Mesendoderm (in vitro differentiated cells): ENCODE measurements at regions not wholly inside any gene's neighbourhood (a gene's known extent, or its start where the extent isn't known, plus 50 kb on each side); places are given as distances from the start of the nearest gene placed in this dataset.
"Not testable (repeated sequence)": the region's sequence is repeated elsewhere in the genome, so short reads cannot be mapped to it uniquely, and the experiment has no call there.

Experiments used
- DNase-seq: peaks from one replicate; pipeline ENCODE4 v3.0.0; 2013
- H2AK5ac ChIP-seq: 2 replicates; pipeline ENCODE4 v1.6.1; 2013; ENCODE audit warnings: low read length, inconsistent platforms
- H2BK120ac ChIP-seq: 2 replicates; pipeline ENCODE4 v1.6.1; 2013; ENCODE audit warnings: low read depth, mild to moderate bottlenecking, low read length, moderate library complexity, mixed read lengths
- H2BK15ac ChIP-seq: replicated peaks from 2 replicates; pipeline ENCODE4 v1.6.1; 2013; ENCODE audit warnings: low read depth, mild to moderate bottlenecking, moderate library complexity
- H2BK5ac ChIP-seq: 2 replicates; pipeline ENCODE4 v1.6.1; 2013; ENCODE audit warnings: low read length, inconsistent platforms
- H3K18ac ChIP-seq: 2 replicates; pipeline ENCODE4 v1.6.1; 2013; ENCODE audit warnings: mild to moderate bottlenecking, low read length, mixed read lengths
- H3K23ac ChIP-seq: one replicate; pipeline ENCODE4 v1.6.1; 2013; ENCODE audit warnings: low read length
- H3K27ac ChIP-seq: 2 replicates; pipeline ENCODE4 v1.5.1; 2013; ENCODE audit warnings: low read depth, mild to moderate bottlenecking, inconsistent platforms, low read length, moderate library complexity
- H3K27me3 ChIP-seq: 2 replicates; pipeline ENCODE4 v1.6.1; 2013; ENCODE audit warnings: low read length, control low read depth, mild to moderate bottlenecking, inconsistent platforms; ENCODE audit not compliant: insufficient read depth, poor library complexity
- H3K36me3 ChIP-seq: 2 replicates; pipeline ENCODE4 v1.6.1; 2013; ENCODE audit warnings: low read length, inconsistent platforms; ENCODE audit not compliant: control insufficient read depth, insufficient read depth
- H3K4ac ChIP-seq: one replicate; pipeline ENCODE4 v1.6.1; 2013; ENCODE audit warnings: low read depth, mild to moderate bottlenecking, low read length, moderate library complexity
- H3K4me1 ChIP-seq: 2 replicates; pipeline ENCODE4 v1.6.1; 2013; ENCODE audit warnings: low read depth, low read length, inconsistent platforms; ENCODE audit not compliant: control insufficient read depth
- H3K4me2 ChIP-seq: 2 replicates; pipeline ENCODE4 v1.6.1; 2013; ENCODE audit warnings: low read length
- H3K4me3 ChIP-seq: 2 replicates; pipeline ENCODE4 v1.5.1; 2013; ENCODE audit warnings: mild to moderate bottlenecking, low read length
- H3K56ac ChIP-seq: one replicate; pipeline ENCODE4 v1.6.1; 2013; ENCODE audit warnings: low read length
- H3K79me1 ChIP-seq: 2 replicates; pipeline ENCODE4 v1.6.1; 2013; ENCODE audit warnings: low read length, inconsistent platforms
- H3K79me2 ChIP-seq: 2 replicates; pipeline ENCODE4 v1.6.1; 2013; ENCODE audit warnings: mild to moderate bottlenecking, low read length; ENCODE audit not compliant: control insufficient read depth, insufficient read depth
- H3K9ac ChIP-seq: 2 replicates; pipeline ENCODE4 v1.6.1; 2013; ENCODE audit warnings: low read length, inconsistent platforms
- H4K5ac ChIP-seq: one replicate; pipeline ENCODE4 v1.6.1; 2013; ENCODE audit warnings: low read length
- H4K8ac ChIP-seq: one replicate; pipeline ENCODE4 v1.6.1; 2013; ENCODE audit warnings: low read depth, mild to moderate bottlenecking, control low read depth, low read length, moderate library complexity
- WGBS: extraction: QIAGEN DNeasy Blood & Tissue Kit; methylation state at CpG from one replicate; pipeline ENCODE4 v1.1.7; 2013; ENCODE audit warnings: low lambda C conversion rate, missing lambda C conversion rate; ENCODE audit not compliant: insufficient coverage; ENCODE audit errors: extremely low coverage; 5-methylcytosine and 5-hydroxymethylcytosine counted together

GRCh38 chr20:53887973-53888372 is 182.4 kb downstream of the BCAS1 start:
- H4K5ac ChIP-seq: no peak overlapping the region
- no peak overlapping the region for H4K8ac ChIP-seq
- no CpG with 5 or more reads among the region's 10 CpGs for WGBS

GRCh38 chr20:53884859-53885541 is 185.4 kb downstream of the BCAS1 start:
- WGBS: no CpG with 5 or more reads among the region's 10 CpGs
- H3K4ac ChIP-seq: no peak overlapping the region

More at GRCh38 chr20:53887973-53888372, 182.4 kb downstream of the BCAS1 start:
- no peak overlapping the region for H2BK15ac ChIP-seq
- no peak overlapping the region for H3K27ac ChIP-seq
- no peak overlapping the region for H3K4me3 ChIP-seq
- H3K36me3 ChIP-seq: no peaks in the 10 kb centered on the region
- DNase-seq: no peak
- no peaks in the 10 kb centered on the region for H3K79me2 ChIP-seq
- H3K4me2 ChIP-seq: no peak overlapping the region
- H3K4ac ChIP-seq: no peak overlapping the region
- no peak overlapping the region for H3K56ac ChIP-seq
- H2AK5ac ChIP-seq: no peak overlapping the region
- H3K79me1 ChIP-seq: no peaks in the 10 kb centered on the region
- no peak overlapping the region for H3K18ac ChIP-seq
- H3K27me3 ChIP-seq: no peaks in the 10 kb centered on the region
- no peaks in the 10 kb centered on the region for H3K4me1 ChIP-seq
- no peak overlapping the region for H2BK120ac ChIP-seq
- no peak overlapping the region for H3K9ac ChIP-seq
- H3K23ac ChIP-seq: no peak overlapping the region
- H2BK5ac ChIP-seq: no peak overlapping the region

GRCh38 chr20:53883098-53883911 is 187.1 kb downstream of the BCAS1 start:
- DNase-seq: no peak
- no peak overlapping the region for H2BK120ac ChIP-seq
- H2AK5ac ChIP-seq: no peak overlapping the region
- no peaks in the 10 kb centered on the region for H3K36me3 ChIP-seq
- H3K9ac ChIP-seq: no peak overlapping the region
- H3K4me2 ChIP-seq: no peak overlapping the region
- no peaks in the 10 kb centered on the region for H3K4me1 ChIP-seq
- no peak overlapping the region for H2BK5ac ChIP-seq
- H3K27ac ChIP-seq: no peak overlapping the region
- H3K27me3 ChIP-seq: no peaks in the 10 kb centered on the region
- H2BK15ac ChIP-seq: no peak overlapping the region
- WGBS: no CpG with 5 or more reads among the region's 5 CpGs
- no peak overlapping the region for H3K23ac ChIP-seq
- no peak overlapping the region for H4K5ac ChIP-seq
- H3K18ac ChIP-seq: no peak overlapping the region
- no peaks in the 10 kb centered on the region for H3K79me1 ChIP-seq
- H3K4me3 ChIP-seq: no peak overlapping the region
- peak overlapping the region; percentile 45 for H3K4ac ChIP-seq
- no peak overlapping the region for H3K56ac ChIP-seq
- no peak overlapping the region for H4K8ac ChIP-seq
- H3K79me2 ChIP-seq: no peaks in the 10 kb centered on the region

More at GRCh38 chr20:53884859-53885541, 185.4 kb downstream of the BCAS1 start:
- Histone ChIP-seq H2BK120ac (peak overlapping the region; percentile 10), H3K23ac (no peak overlapping the region), H2AK5ac (peak overlapping the region; percentile 43), H3K9ac (no peak overlapping the region), H4K5ac (no peak overlapping the region), H3K4me2 (no peak overlapping the region), H2BK5ac (no peak overlapping the region), H3K36me3 (no peaks in the 10 kb centered on the region), H3K4me1 (no peaks in the 10 kb centered on the region), H3K79me1 (no peaks in the 10 kb centered on the region), H3K27me3 (no peaks in the 10 kb centered on the region), H3K18ac (no peak overlapping the region), H2BK15ac (no peak overlapping the region), H3K56ac (peak overlapping the region; percentile 44), H3K27ac (no peak overlapping the region), H3K79me2 (no peaks in the 10 kb centered on the region), H3K4me3 (no peak overlapping the region), H4K8ac (no peak overlapping the region)
- peak; percentile 65 for DNase-seq

GRCh38 chr20:53882438-53882986 is 187.9 kb downstream of the BCAS1 start:
- DNase-seq, H3K79me2 ChIP-seq, H2BK5ac ChIP-seq, H2AK5ac ChIP-seq, H4K5ac ChIP-seq, H3K36me3 ChIP-seq, H3K4me2 ChIP-seq, H3K27ac ChIP-seq, H3K56ac ChIP-seq, H3K27me3 ChIP-seq, H2BK15ac ChIP-seq, H3K4me3 ChIP-seq, H3K9ac ChIP-seq, H3K4me1 ChIP-seq, H3K79me1 ChIP-seq, H4K8ac ChIP-seq, H3K23ac ChIP-seq, H3K4ac ChIP-seq, H2BK120ac ChIP-seq, H3K18ac ChIP-seq: not testable (repeated sequence)
- WGBS: no CpG with 5 or more reads among the region's 5 CpGs

- Histone ChIP-seq H2BK120ac (no peak overlapping the region), H3K4me1 (peaks cover 2% of the 10 kb centered on the region), H3K9ac (no peak overlapping the region), H4K5ac (no peak overlapping the region), H3K23ac (no peak overlapping the region), H3K79me2 (no peaks in the 10 kb centered on the region), H3K79me1 (no peaks in the 10 kb centered on the region), H3K27ac (no peak overlapping the region), H3K27me3 (no peaks in the 10 kb centered on the region), H3K4me3 (no peak overlapping the region), H2BK15ac (no peak overlapping the region), H3K36me3 (no peaks in the 10 kb centered on the region), H2BK5ac (no peak overlapping the region), H3K4ac (no peak overlapping the region), H3K18ac (no peak overlapping the region), H2AK5ac (no peak overlapping the region), H4K8ac (no peak overlapping the region), H3K4me2 (no peak overlapping the region), H3K56ac (no peak overlapping the region)
- no CpG with 5 or more reads among the region's 3 CpGs for WGBS
- DNase-seq: no peak
These were observed 189.0 kb downstream of the BCAS1 start for GRCh38 chr20:53881362-53881761.
